Chondrocyte (in vitro differentiated cells): ENCODE measurements at regions not wholly inside any gene's neighbourhood (a gene's known extent, or its start where the extent isn't known, plus 50 kb on each side); places are given as distances from the start of the nearest gene placed in this dataset.
A peak's percentile ranks its signal among the peaks of the same experiment; 100 is the strongest.

Experiments used
- DNase-seq: peaks from one replicate; pipeline ENCODE4 v3.0.0; 2021; ENCODE audit warnings: mixed read lengths, low spot score
- H3K27ac Mint-ChIP-seq: one replicate; pipeline ENCODE4 v1.8.0; 2021; ENCODE audit warnings: mild to moderate bottlenecking, moderate library complexity, mixed read lengths; ENCODE audit not compliant: unreplicated experiment
- H3K27me3 Mint-ChIP-seq: 2 replicates; pipeline ENCODE4 v1.8.0; 2021; ENCODE audit warnings: low read depth, mixed read lengths
- H3K36me3 Mint-ChIP-seq: 2 replicates; pipeline ENCODE4 v1.8.0; 2021; ENCODE audit warnings: low read depth, mixed read lengths
- H3K4me1 Mint-ChIP-seq: 2 replicates; pipeline ENCODE4 v1.8.0; 2021; ENCODE audit warnings: low read depth, mild to moderate bottlenecking, mixed read lengths
- H3K4me3 Mint-ChIP-seq: one replicate; pipeline ENCODE4 v1.8.0; 2021; ENCODE audit warnings: mild to moderate bottlenecking, moderate library complexity, mixed read lengths; ENCODE audit not compliant: unreplicated experiment
- H3K9me3 Mint-ChIP-seq: 2 replicates; pipeline ENCODE4 v1.8.0; 2021; ENCODE audit warnings: low read depth, mixed read lengths
- CTCF ChIP-seq: fragments of 200-600 bp; sonication (generic); IDR thresholded peaks from 2 replicates; pipeline ENCODE4 v1.5.0; 2021; ENCODE audit warnings: antibody characterized with exemption, mild to moderate bottlenecking, moderate library complexity

GRCh38 chr17:77282524-77283515 is 142.1 kb downstream of the SEC14L1 start:
- no peak for DNase-seq
- Mint-ChIP-seq H3K4me3 (peak overlapping the region; percentile 57), H3K4me1 (peaks cover 65% of the 10 kb centered on the region), H3K27ac (peak overlapping the region; percentile 27), H3K9me3 (no peaks in the 10 kb centered on the region), H3K27me3 (no peaks in the 10 kb centered on the region), H3K36me3 (no peaks in the 10 kb centered on the region)
- no peak for TF ChIP-seq CTCF

GRCh38 chr17:77284023-77284617 is 143.4 kb downstream of the SEC14L1 start:
- no peak for DNase-seq
- H3K4me3 Mint-ChIP-seq: no peak overlapping the region
- no peak overlapping the region for H3K27ac Mint-ChIP-seq

GRCh38 chr17:77285594-77286390 is 145.0 kb downstream of the SEC14L1 start:
- H3K4me1 Mint-ChIP-seq: peaks cover 72% of the 10 kb centered on the region
- H3K4me3 Mint-ChIP-seq: peak overlapping the region; percentile 12
- peak overlapping the region; percentile 98 for H3K27ac Mint-ChIP-seq
- TF ChIP-seq CTCF: no peak
- H3K27me3 Mint-ChIP-seq: no peaks in the 10 kb centered on the region
- no peaks in the 10 kb centered on the region for H3K9me3 Mint-ChIP-seq
- H3K36me3 Mint-ChIP-seq: no peaks in the 10 kb centered on the region
- peak; percentile 92 for DNase-seq

More at GRCh38 chr17:77284023-77284617, 143.4 kb downstream of the SEC14L1 start:
- H3K27me3 Mint-ChIP-seq: no peaks in the 10 kb centered on the region
- peaks cover 78% of the 10 kb centered on the region for H3K4me1 Mint-ChIP-seq
- no peak for TF ChIP-seq CTCF
- H3K9me3 Mint-ChIP-seq: no peaks in the 10 kb centered on the region
- H3K36me3 Mint-ChIP-seq: no peaks in the 10 kb centered on the region

- Mint-ChIP-seq H3K9me3 (no peaks in the 10 kb centered on the region), H3K4me1 (peaks cover 72% of the 10 kb centered on the region), H3K27ac (peak overlapping the region; percentile 98), H3K36me3 (no peaks in the 10 kb centered on the region), H3K4me3 (no peak overlapping the region), H3K27me3 (no peaks in the 10 kb centered on the region)
- no peak for DNase-seq
- TF ChIP-seq CTCF: no peak
These were observed 145.5 kb downstream of the SEC14L1 start for GRCh38 chr17:77286391-77286640.
